H9 (cell line): ENCODE measurements at regions not wholly inside any gene's neighbourhood (a gene's known extent, or its start where the extent isn't known, plus 50 kb on each side); places are given as distances from the start of the nearest gene placed in this dataset.

Source experiments
- DNase-seq: peaks from one replicate; pipeline ENCODE4 v3.0.0-alpha.2; 2017
- H2AFZ ChIP-seq: one replicate; pipeline ENCODE4 v1.6.1; 2013; ENCODE audit warnings: mild to moderate bottlenecking, low read length, control low read depth, moderate library complexity
- H2AK5ac ChIP-seq: 2 replicates; pipeline ENCODE4 v1.6.1; 2013; ENCODE audit warnings: low read length, control low read depth, mixed read lengths; ENCODE audit not compliant: insufficient read length
- H2BK120ac ChIP-seq: one replicate; pipeline ENCODE4 v1.6.1; 2013; ENCODE audit warnings: low read depth, mild to moderate bottlenecking, low read length, control low read depth, inconsistent platforms; ENCODE audit not compliant: poor library complexity, severe bottlenecking
- H2BK12ac ChIP-seq: 2 replicates; pipeline ENCODE4 v1.6.1; 2013; ENCODE audit warnings: low read length, control low read depth, mixed read lengths, low read depth; ENCODE audit not compliant: insufficient read length
- H2BK15ac ChIP-seq: 2 replicates; pipeline ENCODE4 v1.6.1; 2013; ENCODE audit warnings: low read depth, low read length, control low read depth
- H2BK20ac ChIP-seq: one replicate; pipeline ENCODE4 v1.6.1; 2013; ENCODE audit warnings: low read depth, mild to moderate bottlenecking, low read length, control low read depth, inconsistent platforms; ENCODE audit not compliant: poor library complexity, severe bottlenecking
- H2BK5ac ChIP-seq: 2 replicates; pipeline ENCODE4 v1.6.1; 2013; ENCODE audit warnings: low read length, control low read depth, mixed read lengths; ENCODE audit not compliant: insufficient read length
- H3K14ac ChIP-seq: 2 replicates; pipeline ENCODE4 v1.6.1; 2013; ENCODE audit warnings: low read length, control low read depth; ENCODE audit not compliant: insufficient read depth
- H3K18ac ChIP-seq: 2 replicates; pipeline ENCODE4 v1.6.1; 2013; ENCODE audit warnings: low read depth, mild to moderate bottlenecking, mixed read lengths, low read length, control low read depth; ENCODE audit not compliant: insufficient read length
- H3K23ac ChIP-seq: 2 replicates; pipeline ENCODE4 v1.6.1; 2013; ENCODE audit warnings: low read length, control low read depth, mixed read lengths, low read depth; ENCODE audit not compliant: insufficient read length
- H3K23me2 ChIP-seq: 2 replicates; pipeline ENCODE4 v1.6.1; 2013; ENCODE audit warnings: low read depth, mild to moderate bottlenecking, mixed read lengths, low read length, control low read depth; ENCODE audit not compliant: insufficient read length, poor library complexity, severe bottlenecking
- H3K27ac ChIP-seq: 2 replicates; pipeline ENCODE4 v1.5.1; 2013; ENCODE audit warnings: low read length, control low read depth, mixed read lengths, low read depth; ENCODE audit not compliant: insufficient read length
- H3K27me3 ChIP-seq: 2 replicates; pipeline ENCODE4 v1.6.1; 2013; ENCODE audit warnings: low read length, control low read depth, inconsistent platforms; ENCODE audit not compliant: insufficient read depth
- H3K4ac ChIP-seq: 2 replicates; pipeline ENCODE4 v1.6.1; 2013; ENCODE audit warnings: low read depth, mild to moderate bottlenecking, control low read depth, inconsistent platforms, low read length, moderate library complexity
- H3K4me1 ChIP-seq: 2 replicates; pipeline ENCODE4 v1.6.1; 2013; ENCODE audit warnings: low read length, control low read depth, inconsistent platforms; ENCODE audit not compliant: insufficient read depth
- H3K4me2 ChIP-seq: 2 replicates; pipeline ENCODE4 v1.6.1; 2013; ENCODE audit warnings: low read length, control low read depth, mixed read lengths; ENCODE audit not compliant: insufficient read length, insufficient read depth
- H3K56ac ChIP-seq: 2 replicates; pipeline ENCODE4 v1.6.1; 2013; ENCODE audit warnings: low read depth, mild to moderate bottlenecking, mixed read lengths, low read length, control low read depth; ENCODE audit not compliant: insufficient read length
- H3K79me1 ChIP-seq: 2 replicates; pipeline ENCODE4 v1.6.1; 2013; ENCODE audit warnings: low read depth, mild to moderate bottlenecking, moderate library complexity, low read length, control low read depth, inconsistent platforms; ENCODE audit not compliant: insufficient read depth, poor library complexity, severe bottlenecking
- H3K79me2 ChIP-seq: 2 replicates; pipeline ENCODE4 v1.6.1; 2013; ENCODE audit warnings: low read length, control low read depth, inconsistent platforms; ENCODE audit not compliant: insufficient read depth
- H3K9ac ChIP-seq: 2 replicates; pipeline ENCODE4 v1.6.1; 2013; ENCODE audit warnings: low read length, control low read depth, mixed read lengths; ENCODE audit not compliant: insufficient read length; ENCODE audit errors: extremely low read depth
- H3K9me3 ChIP-seq: one replicate; pipeline ENCODE4 v1.6.1; 2013; ENCODE audit warnings: low read depth, low read length, inconsistent platforms; ENCODE audit not compliant: control insufficient read depth
- H3T11ph ChIP-seq: one replicate; pipeline ENCODE4 v1.6.1; 2013; ENCODE audit warnings: mild to moderate bottlenecking, low read length, control low read depth, inconsistent platforms
- H4K20me1 ChIP-seq: one replicate; pipeline ENCODE4 v1.6.1; 2013; ENCODE audit not compliant: control insufficient read depth, insufficient read length, insufficient read depth
- H4K5ac ChIP-seq: 2 replicates; pipeline ENCODE4 v1.6.1; 2013; ENCODE audit warnings: low read depth, mild to moderate bottlenecking, mixed read lengths, low read length, control low read depth; ENCODE audit not compliant: insufficient read length
- H4K8ac ChIP-seq: replicated peaks from 2 replicates; pipeline ENCODE4 v1.6.1; 2013; ENCODE audit warnings: low read length, control low read depth, mixed read lengths, low read depth; ENCODE audit not compliant: insufficient read length
- H4K91ac ChIP-seq: 2 replicates; pipeline ENCODE4 v1.6.1; 2013; ENCODE audit warnings: low read depth, mild to moderate bottlenecking, moderate library complexity, mixed read lengths, low read length, control low read depth; ENCODE audit not compliant: insufficient read length
- H3K27ac Mint-ChIP-seq, 3 experiments: 2 replicates in 2 of 3; 3 replicates in 1 of 3; pipeline ENCODE4 v1.8.0; 2020 to 2021; ENCODE audit warnings: mixed read lengths in 3 of 3, mild to moderate bottlenecking in 1 of 3, moderate library complexity in 1 of 3
- H3K27me3 Mint-ChIP-seq: 2 replicates; pipeline ENCODE4 v1.8.0; 2021; ENCODE audit warnings: low read depth, mild to moderate bottlenecking, moderate library complexity, mixed read lengths
- H3K36me3 Mint-ChIP-seq, 3 experiments: 2 replicates in 2 of 3; 3 replicates in 1 of 3; pipeline ENCODE4 v1.8.0; 2020 to 2021; ENCODE audit warnings: low read depth in 3 of 3, mixed read lengths in 3 of 3; ENCODE audit not compliant: insufficient read depth in 1 of 3
- H3K4me1 Mint-ChIP-seq, 2 experiments: 2 replicates each; pipeline ENCODE4 v1.8.0; 2020; ENCODE audit warnings: mixed read lengths in 2 of 2
- H3K4me3 Mint-ChIP-seq, 2 experiments: 2 replicates in 1 of 2; 3 replicates in 1 of 2; pipeline ENCODE4 v1.8.0; 2020 to 2021; ENCODE audit warnings: mild to moderate bottlenecking in 2 of 2, mixed read lengths in 2 of 2, moderate library complexity in 1 of 2
- H3K9me3 Mint-ChIP-seq, 2 experiments: 2 replicates in 1 of 2; 3 replicates in 1 of 2; pipeline ENCODE4 v1.8.0; 2020; ENCODE audit warnings: mild to moderate bottlenecking in 2 of 2, mixed read lengths in 2 of 2, moderate library complexity in 1 of 2
- WGBS: extraction: QIAGEN DNeasy Blood & Tissue Kit; methylation state at CpG from one replicate; pipeline ENCODE4 v1.1.7; 2013; ENCODE audit warnings: missing lambda C conversion rate, low lambda C conversion rate, mixed read lengths; ENCODE audit not compliant: insufficient read length; ENCODE audit errors: extremely low coverage; 5-methylcytosine and 5-hydroxymethylcytosine counted together
- TF ChIP-seq, protein P1 (sequence below): fragments of 200-600 bp; sonication (generic); conservative IDR thresholded peaks from 3 replicates; pipeline ENCODE4 v1.8.0; 2021; ENCODE audit warnings: antibody characterized with exemption, mild to moderate bottlenecking

- peaks cover 78 to 91% of the 10 kb centered on the region in 2 experiments for H3K9me3 Mint-ChIP-seq
- Histone ChIP-seq H3K27me3 (no peaks in the 10 kb centered on the region), H3K9ac (no peak overlapping the region), H2BK120ac (no peak overlapping the region), H3K4me1 (no peaks in the 10 kb centered on the region), H3K23me2 (no peaks in the 10 kb centered on the region), H4K91ac (no peak overlapping the region), H3K56ac (no peak overlapping the region), H3K14ac (no peak overlapping the region), H4K20me1 (no peaks in the 10 kb centered on the region), H3K23ac (no peak overlapping the region), H2AFZ (no peak overlapping the region), H2BK15ac (no peak overlapping the region), H2BK20ac (no peak overlapping the region), H4K8ac (no peak overlapping the region), H2BK5ac (no peak overlapping the region), H3K18ac (no peak overlapping the region), H2AK5ac (no peak overlapping the region), H3K27ac (no peak overlapping the region), H3K9me3 (peaks cover 58% of the 10 kb centered on the region), H3K79me2 (no peaks in the 10 kb centered on the region), H3K79me1 (no peaks in the 10 kb centered on the region), H4K5ac (no peak overlapping the region), H3K4ac (no peak overlapping the region), H3K4me2 (no peak overlapping the region), H2BK12ac (no peak overlapping the region), H3T11ph (no peak overlapping the region)
- peaks cover 4% of the 10 kb centered on the region for H3K27me3 Mint-ChIP-seq
- H3K4me3 Mint-ChIP-seq: no peak overlapping the region
- TF ChIP-seq, protein P1, sequence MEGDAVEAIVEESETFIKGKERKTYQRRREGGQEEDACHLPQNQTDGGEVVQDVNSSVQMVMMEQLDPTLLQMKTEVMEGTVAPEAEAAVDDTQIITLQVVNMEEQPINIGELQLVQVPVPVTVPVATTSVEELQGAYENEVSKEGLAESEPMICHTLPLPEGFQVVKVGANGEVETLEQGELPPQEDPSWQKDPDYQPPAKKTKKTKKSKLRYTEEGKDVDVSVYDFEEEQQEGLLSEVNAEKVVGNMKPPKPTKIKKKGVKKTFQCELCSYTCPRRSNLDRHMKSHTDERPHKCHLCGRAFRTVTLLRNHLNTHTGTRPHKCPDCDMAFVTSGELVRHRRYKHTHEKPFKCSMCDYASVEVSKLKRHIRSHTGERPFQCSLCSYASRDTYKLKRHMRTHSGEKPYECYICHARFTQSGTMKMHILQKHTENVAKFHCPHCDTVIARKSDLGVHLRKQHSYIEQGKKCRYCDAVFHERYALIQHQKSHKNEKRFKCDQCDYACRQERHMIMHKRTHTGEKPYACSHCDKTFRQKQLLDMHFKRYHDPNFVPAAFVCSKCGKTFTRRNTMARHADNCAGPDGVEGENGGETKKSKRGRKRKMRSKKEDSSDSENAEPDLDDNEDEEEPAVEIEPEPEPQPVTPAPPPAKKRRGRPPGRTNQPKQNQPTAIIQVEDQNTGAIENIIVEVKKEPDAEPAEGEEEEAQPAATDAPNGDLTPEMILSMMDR: no peak
- no CpG with 5 or more reads among the region's 3 CpGs for WGBS
- DNase-seq: no peak
- H3K36me3 Mint-ChIP-seq: peaks cover 0 to 25% (median 10%) of the 10 kb centered on the region in 3 experiments; a peak in 6 of 7 replicates
- no peak overlapping the region for H3K27ac Mint-ChIP-seq
- no peaks in the 10 kb centered on the region for H3K4me1 Mint-ChIP-seq
These were observed 137.2 kb downstream of the AHSP start for GRCh38 chr16:31664683-31665482.
